ENCODE measurements at regions not wholly inside any gene's neighbourhood (a gene's known extent, or its start where the extent isn't known, plus 50 kb on each side); places are given as distances from the start of the nearest gene placed in this dataset.

DNA sequence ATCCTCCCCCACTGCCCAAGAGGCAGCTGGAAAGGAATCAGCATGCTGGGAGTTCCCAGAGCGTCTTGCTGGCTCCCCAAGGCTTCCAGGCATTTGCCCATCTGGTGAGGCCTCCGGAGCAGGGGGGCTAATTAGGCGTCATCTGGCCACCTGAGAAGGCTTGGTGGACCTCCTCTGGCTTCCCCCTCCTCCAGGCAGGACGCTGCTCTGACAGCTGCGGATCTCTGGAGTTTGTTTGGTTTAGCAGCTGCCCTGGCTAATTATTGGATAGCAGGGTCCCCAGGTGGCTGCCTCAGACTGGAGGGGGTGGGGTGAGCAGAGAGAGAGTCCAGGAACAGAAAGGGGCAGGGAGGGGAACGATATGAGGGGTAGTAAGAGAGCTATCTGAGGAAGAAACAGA, 425.2 kb upstream of the MEX3C start:
- DNase-seq (ENCODE audit: low read depth in 1 of 2, low spot score in 2 of 2) (no peak), FAIRE-seq (no peak)
- WGBS, 2 experiments (ENCODE audit: extremely low coverage in 1 of 2, insufficient coverage in 1 of 2, insufficient read length in 1 of 2, insufficient replicate concordance in 2 of 2, low coverage in 1 of 2, low lambda C conversion rate in 2 of 2, missing lambda C conversion rate in 1 of 2): 54% methylated on average over 5 of the region's 6 CpGs; no CpG with 5 or more reads in 1 of the 2 experiments
- no peak overlapping the region for H2AFZ ChIP-seq (ENCODE audit: low read length)
- H4K91ac ChIP-seq (replicated peaks; ENCODE audit: insufficient read length, low read length): no peak overlapping the region
- no peak overlapping the region for H3K4ac ChIP-seq (replicated peaks; ENCODE audit: insufficient read length, low read depth, low read length)
- no peaks in the 10 kb centered on the region for H3K23me2 ChIP-seq (ENCODE audit: low read depth, low read length)
- no peaks in the 10 kb centered on the region for H3K79me1 ChIP-seq (ENCODE audit: low read depth, low read length)
- H3K56ac ChIP-seq (replicated peaks; ENCODE audit: insufficient read length, low read depth, low read length): no peak overlapping the region
- no peak overlapping the region; the same call in 1 of the 2 replicates for H4K8ac ChIP-seq (ENCODE audit: extremely low read depth, insufficient read depth, low read length)
- no peaks in the 10 kb centered on the region for H3K79me2 ChIP-seq (ENCODE audit: control insufficient read depth in 1 of 2, insufficient read depth in 2 of 2, low read length in 2 of 2)
- ChIA-PET CTCF (ENCODE audit: partially characterized antibody) (interaction anchor here (0.6 to 3.7 kb wide), 5 partner anchors 8 to 344 kb away, joined by 3 to 24 read pairs (median 12); no protein-coding TSS in a partner anchor), POLR2A (ENCODE audit: partially characterized antibody) (no interaction called here)
- no peak overlapping the region for H3K23ac ChIP-seq (ENCODE audit: insufficient read length)
- H4K5ac ChIP-seq (ENCODE audit: insufficient read length, low read depth, low read length): no peak overlapping the region
- H3K9me3 ChIP-seq (ENCODE audit: insufficient read depth in 2 of 2, low read depth in 1 of 2, low read length in 1 of 2): no peaks in the 10 kb centered on the region
- H2BK20ac ChIP-seq (ENCODE audit: low read length): no peak overlapping the region
- no peak for TF ChIP-seq POLR2A (IDR thresholded peaks at IDR 0.05; ENCODE audit: control extremely low read depth in 1 of 2, low read depth in 2 of 2, low read length in 2 of 2)
- no peak for TF ChIP-seq MAFK (IDR thresholded peaks at IDR 0.05; ENCODE audit: low read depth, low read length)
- TF ChIP-seq KDM1A (IDR thresholded peaks at IDR 0.05; ENCODE audit: borderline replicate concordance, low read length): no peak
- TF ChIP-seq, protein P1, sequence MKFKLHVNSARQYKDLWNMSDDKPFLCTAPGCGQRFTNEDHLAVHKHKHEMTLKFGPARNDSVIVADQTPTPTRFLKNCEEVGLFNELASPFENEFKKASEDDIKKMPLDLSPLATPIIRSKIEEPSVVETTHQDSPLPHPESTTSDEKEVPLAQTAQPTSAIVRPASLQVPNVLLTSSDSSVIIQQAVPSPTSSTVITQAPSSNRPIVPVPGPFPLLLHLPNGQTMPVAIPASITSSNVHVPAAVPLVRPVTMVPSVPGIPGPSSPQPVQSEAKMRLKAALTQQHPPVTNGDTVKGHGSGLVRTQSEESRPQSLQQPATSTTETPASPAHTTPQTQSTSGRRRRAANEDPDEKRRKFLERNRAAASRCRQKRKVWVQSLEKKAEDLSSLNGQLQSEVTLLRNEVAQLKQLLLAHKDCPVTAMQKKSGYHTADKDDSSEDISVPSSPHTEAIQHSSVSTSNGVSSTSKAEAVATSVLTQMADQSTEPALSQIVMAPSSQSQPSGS (IDR thresholded peaks at IDR 0.05; ENCODE audit: low read length): no peak
- TF ChIP-seq POLR2AphosphoS5 (IDR thresholded peaks at IDR 0.05; ENCODE audit: low read depth, low read length): no peak
- TF ChIP-seq BCL11A (IDR thresholded peaks at IDR 0.05; ENCODE audit: low read depth in 2 of 2, low read length in 2 of 2): no peak
- TF ChIP-seq HDAC6 (IDR thresholded peaks at IDR 0.05; ENCODE audit: low read depth, low read length): no peak
- TF ChIP-seq HDAC2 (IDR thresholded peaks at IDR 0.05; ENCODE audit: borderline replicate concordance in 1 of 2, low read depth in 2 of 2, low read length in 2 of 2): no peak
- H3K9ac ChIP-seq (replicated peaks in 1 of 4; ENCODE audit: extremely low read depth in 1 of 4, low read depth in 3 of 4, low read length in 3 of 4): no peak overlapping the region
- H3K4me1 ChIP-seq (replicated peaks in 1 of 4; ENCODE audit: control insufficient read depth in 3 of 4, insufficient read depth in 4 of 4, low read length in 3 of 4): peaks cover 0 to 11% (median 8%) of the 10 kb centered on the region in 4 experiments; a peak in 5 of 7 replicates
- H2BK12ac ChIP-seq (ENCODE audit: low read depth, low read length): no peak overlapping the region
- H2AK5ac ChIP-seq (ENCODE audit: low read depth, low read length): no peak overlapping the region
- H3K36me3 ChIP-seq (ENCODE audit: control insufficient read depth in 2 of 4, insufficient read depth in 4 of 4, low read length in 3 of 4): no peaks in the 10 kb centered on the region
- no peak overlapping the region for H3K18ac ChIP-seq (ENCODE audit: extremely low read depth, low read length)
- H2BK5ac ChIP-seq (ENCODE audit: low read depth, low read length): no peak overlapping the region
- no peak overlapping the region for H2BK120ac ChIP-seq (replicated peaks; ENCODE audit: low read depth, low read length)
- H2BK15ac ChIP-seq (ENCODE audit: low read length): no peak overlapping the region
- H4K20me1 ChIP-seq (replicated peaks in 1 of 2; ENCODE audit: control insufficient read depth in 1 of 2, insufficient read depth in 2 of 2, low read length in 2 of 2): no peaks in the 10 kb centered on the region
- no peak overlapping the region for H3K27ac ChIP-seq (ENCODE audit: low read depth, low read length)
- no peak overlapping the region for H3K14ac ChIP-seq (ENCODE audit: insufficient read length)
- H3K4me3 ChIP-seq (ENCODE audit: extremely low read depth in 1 of 4, insufficient read depth in 2 of 4, low read depth in 3 of 4, low read length in 4 of 4): no peak overlapping the region
- no peak overlapping the region for H3K4me2 ChIP-seq (ENCODE audit: insufficient read depth in 1 of 2, low read depth in 2 of 2, low read length in 2 of 2)
- H3K27me3 ChIP-seq (replicated peaks in 1 of 4; ENCODE audit: control insufficient read depth in 3 of 4, extremely low read depth in 1 of 4, insufficient read depth in 3 of 4, low read length in 3 of 4): no peaks in the 10 kb centered on the region
